ENCODE measurements at regions not wholly inside any gene's neighbourhood (a gene's known extent, or its start where the extent isn't known, plus 50 kb on each side); places are given as distances from the start of the nearest gene placed in this dataset.

DNA sequence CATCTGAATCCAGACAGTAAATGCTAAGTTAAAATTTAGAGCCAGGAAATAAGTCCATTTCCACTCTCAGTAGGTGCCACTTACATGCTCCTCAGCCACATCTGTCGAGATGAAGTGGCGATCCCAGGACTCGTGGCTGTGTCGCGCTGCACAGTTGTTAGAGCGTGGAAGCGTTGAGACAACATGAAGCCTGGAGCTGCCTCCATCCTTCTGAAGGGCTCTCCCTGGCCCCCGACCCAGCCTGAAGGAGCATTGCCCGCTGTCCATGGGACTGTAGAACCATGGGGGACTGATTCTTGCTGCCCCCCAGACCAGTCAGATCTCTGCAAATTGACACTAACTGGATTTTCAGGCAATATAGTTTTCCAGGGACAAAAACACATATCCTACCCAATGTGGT, 58.9 kb downstream of the IRX1 start:
- DNase-seq (ENCODE audit: low read depth in 2 of 2): no peak

DNA sequence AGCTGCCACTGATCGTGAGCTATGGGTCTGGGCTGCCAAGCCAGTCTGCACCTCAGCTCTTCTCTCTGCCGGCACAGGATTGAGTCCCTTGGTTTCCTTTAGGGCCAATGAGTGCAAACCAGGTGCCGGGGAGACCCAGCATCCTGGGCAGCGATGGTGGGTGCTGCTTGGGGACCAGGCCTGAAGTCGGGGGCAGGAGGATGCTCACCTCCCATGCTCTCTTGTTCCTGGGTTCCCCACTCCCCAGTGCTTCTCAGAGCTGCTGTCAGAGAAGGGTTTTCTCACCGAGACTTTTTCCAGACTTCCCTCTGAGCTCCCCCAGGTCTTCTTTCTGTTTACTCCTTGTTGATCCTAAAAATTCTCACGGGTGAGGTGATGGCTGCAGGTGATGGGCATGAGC, 61.2 kb downstream of the IRX1 start:
- DNase-seq (ENCODE audit: low read depth in 2 of 2): no peak

DNA sequence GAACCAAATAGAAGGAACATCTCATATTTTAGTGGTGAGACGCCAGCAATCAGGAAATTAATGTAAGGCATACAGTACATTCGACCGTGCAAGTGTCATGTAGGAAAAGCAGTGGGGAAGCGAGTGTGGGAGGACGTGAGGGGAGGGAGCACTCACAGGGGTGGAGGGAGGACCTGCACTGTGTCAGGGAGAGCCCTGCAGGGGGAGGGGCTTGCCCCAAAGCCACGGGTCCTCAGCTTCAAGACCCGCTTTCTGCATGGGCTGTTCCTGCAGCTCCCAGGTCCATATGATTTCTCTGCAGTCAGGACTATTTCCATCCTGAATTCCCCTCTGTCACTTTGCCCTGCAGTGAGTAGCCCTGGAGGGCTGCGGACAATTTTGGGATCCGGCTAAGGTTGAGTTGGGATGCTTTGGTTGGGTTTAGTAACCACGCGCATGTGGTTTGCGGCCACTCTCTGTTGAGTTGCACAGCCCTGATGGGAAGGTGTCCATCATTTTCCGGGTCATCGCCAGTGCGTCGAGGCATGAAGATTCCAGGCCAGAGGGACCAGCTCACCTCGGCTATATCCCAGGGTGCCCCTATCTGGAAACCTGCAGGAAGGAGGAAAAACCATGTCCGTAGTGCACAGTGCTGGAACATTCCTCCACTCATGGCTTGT, 61.9 kb downstream of the IRX1 start:
- no peak for DNase-seq (ENCODE audit: low read depth in 2 of 2)

GRCh38 chr5:3658929-3659328, 63.3 kb downstream of the IRX1 start:
- no peak for DNase-seq (ENCODE audit: low read depth in 2 of 2)

DNA sequence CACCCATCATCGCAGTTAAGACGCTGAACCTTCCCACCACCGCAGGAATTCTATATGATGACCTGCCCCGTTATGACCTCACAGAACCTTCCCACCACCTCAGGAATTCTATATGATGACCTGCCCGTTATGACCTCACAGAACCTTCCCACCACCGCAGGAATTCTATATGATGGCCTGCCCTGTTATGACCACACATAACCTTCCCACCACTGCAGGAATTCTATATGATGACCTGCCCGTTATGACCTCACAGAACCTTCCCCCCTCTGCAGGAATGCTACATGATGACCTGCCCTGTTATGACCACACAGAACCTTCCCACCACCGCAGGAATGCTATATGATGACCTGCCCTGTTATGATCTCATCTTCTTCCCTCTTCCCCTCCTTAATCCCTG, 64.3 kb downstream of the IRX1 start:
- no peak for DNase-seq (ENCODE audit: low read depth in 2 of 2)

GRCh38 chr5:3660630-3661029, 65.0 kb downstream of the IRX1 start:
- DNase-seq (ENCODE audit: low read depth in 2 of 2): no peak

DNA sequence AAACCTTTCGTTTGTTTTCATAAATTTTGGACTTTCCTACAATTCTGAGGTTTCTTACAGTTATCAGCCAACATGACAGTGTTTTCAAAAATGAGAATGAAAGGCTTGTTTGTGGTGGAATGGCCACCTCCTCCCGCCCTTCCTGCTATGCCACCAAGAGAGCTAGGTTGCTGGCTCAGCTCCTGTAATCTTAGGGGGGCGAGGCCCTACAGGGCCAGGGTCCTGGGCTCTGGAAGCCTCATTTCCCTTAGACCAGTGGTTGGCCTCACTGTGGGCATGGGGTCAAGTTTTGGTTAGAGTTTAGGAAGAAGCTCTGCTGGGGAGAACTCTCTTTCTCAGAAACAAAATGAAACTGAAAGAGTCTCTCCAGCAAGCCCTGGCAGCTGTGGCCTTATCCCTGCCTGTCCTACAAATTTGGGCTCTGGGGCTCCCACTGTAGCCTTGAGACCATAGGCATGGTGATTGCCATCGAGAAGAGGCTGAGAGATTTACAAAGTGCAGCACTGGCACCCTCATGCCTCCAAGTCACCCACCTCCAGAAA, 66.2 kb downstream of the IRX1 start:
- DNase-seq (ENCODE audit: low read depth in 2 of 2): no peak

DNA sequence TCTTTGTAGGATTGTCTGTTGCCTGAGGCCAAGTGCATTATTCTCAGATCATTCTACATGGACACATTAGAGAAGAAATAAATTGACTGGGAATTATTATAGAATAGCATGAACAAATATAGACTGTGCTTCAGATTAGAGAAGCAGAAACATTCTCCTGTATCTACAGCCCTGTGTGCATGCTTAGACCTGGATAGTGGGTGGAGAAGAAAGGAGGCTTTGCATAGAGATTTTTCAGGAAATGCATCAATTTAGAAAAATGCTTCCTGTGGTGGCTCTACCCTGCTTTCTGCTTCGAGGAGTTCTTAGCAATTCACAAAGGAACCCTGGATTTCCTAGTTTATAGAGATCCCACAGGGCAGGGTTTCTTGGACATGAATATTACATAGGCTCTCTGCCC, 66.7 kb downstream of the IRX1 start:
- no peak for DNase-seq (ENCODE audit: low read depth in 2 of 2)

DNA sequence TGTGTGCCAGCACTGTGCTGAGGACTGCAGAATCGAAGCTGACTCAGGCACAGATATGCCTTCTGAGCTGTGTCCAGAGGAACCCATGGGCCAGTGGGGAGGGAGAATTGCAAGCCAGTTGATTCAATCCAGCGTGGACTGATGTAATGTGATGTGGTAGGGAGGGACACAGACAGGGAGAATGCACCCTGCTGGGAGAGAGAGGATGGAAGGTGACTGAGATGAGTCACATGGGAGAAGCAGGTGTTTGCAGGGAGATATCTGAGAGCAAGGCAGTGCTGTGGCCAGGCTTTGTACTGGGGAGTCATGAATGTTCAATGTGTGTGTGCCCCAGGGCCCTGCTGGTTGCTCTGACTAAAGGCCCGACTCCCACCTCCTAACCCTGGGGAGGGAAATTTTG, 75.7 kb downstream of the IRX1 start:
- no peak for DNase-seq (ENCODE audit: low read depth in 2 of 2)

GRCh38 chr5:3678801-3679200, 83.2 kb downstream of the IRX1 start:
- DNase-seq (ENCODE audit: low read depth in 2 of 2): no peak

DNA sequence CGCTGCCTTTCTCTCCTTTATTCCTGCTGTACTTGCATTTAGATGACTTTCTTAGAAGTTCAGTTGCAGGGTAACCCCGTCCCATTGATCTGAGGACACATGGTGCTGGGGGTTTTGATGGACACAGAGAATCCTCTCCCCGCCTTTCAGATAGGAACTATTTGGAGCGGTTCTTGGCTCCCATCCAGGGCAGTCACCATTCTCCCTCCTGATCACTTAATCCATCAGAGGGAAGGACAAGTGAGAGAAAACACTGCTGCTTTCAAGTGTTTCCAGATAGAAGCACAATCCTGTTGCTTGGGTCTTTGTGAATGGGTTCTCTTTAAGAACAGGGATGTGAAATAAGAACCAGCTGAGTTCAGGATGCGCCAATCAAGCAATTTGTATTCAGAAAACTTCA, 85.2 kb downstream of the IRX1 start:
- DNase-seq (ENCODE audit: low read depth in 2 of 2): no peak

GRCh38 chr5:3684118-3684517, 88.5 kb downstream of the IRX1 start:
- DNase-seq (ENCODE audit: low read depth in 2 of 2): no peak

DNA sequence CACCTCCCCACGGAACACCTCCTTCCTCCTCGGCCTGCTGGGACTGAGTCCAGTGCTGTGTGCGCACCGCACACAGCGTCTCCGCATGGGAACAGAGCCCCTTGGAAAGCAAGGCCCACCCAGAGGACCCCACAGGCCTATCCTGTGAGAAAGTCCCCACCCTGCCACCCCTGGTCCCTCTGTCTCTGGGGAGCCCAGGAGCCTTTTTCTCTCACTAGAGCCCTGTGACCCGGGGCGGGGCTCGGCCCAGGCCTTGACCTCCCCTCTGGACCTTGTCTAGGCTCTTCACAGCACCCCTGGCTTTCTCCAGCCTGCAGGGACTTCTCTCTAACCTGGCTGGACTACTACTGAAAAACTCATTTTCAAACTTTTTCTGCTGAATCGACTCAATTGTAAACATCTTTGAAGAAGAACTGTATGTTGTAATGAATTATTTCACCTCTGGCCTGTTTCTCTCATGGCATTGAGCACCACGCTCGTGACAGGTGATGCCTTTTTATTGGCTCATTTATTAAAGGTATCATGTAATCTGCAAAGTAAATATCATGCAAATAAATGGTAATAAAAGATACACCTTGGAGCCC, 89.2 kb downstream of the IRX1 start:
- DNase-seq (ENCODE audit: low read depth in 2 of 2): no peak

GRCh38 chr5:3694819-3695218, 99.2 kb downstream of the IRX1 start:
- DNase-seq (ENCODE audit: low read depth in 2 of 2): no peak

DNA sequence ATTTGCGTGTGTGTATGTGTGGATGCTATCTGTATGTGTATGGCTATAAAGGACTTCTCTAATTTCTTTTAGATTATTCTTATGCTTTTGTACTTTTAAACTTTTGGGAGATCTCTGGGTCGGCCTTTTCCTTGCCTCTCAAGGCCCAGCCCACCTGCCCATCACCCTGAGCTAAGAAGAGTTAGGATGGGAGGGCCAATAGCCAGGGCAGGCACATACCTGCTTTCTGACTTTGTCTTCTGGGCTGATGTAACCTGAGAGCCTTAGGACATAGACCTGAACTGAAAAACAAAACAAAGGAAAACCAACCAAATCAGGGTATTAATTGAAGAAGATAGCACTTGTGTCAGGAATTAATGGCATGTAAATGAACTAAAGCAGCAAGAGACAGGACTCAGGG, 100.2 kb downstream of the IRX1 start:
- DNase-seq (ENCODE audit: low read depth in 2 of 2): no peak

GRCh38 chr5:3698412-3698811, 102.8 kb downstream of the IRX1 start:
- no peak for DNase-seq (ENCODE audit: low read depth in 2 of 2)

- DNase-seq (ENCODE audit: low read depth in 2 of 2): no peak
Observed at GRCh38 chr5:3701694-3702093, 106.1 kb downstream of the IRX1 start.

- DNase-seq (ENCODE audit: low read depth in 2 of 2): no peak
Observed at GRCh38 chr5:3704661-3705060, 109.0 kb downstream of the IRX1 start.

GRCh38 chr5:3709068-3709716, 113.6 kb downstream of the IRX1 start:
- no peak for DNase-seq (ENCODE audit: low read depth in 2 of 2)

DNA sequence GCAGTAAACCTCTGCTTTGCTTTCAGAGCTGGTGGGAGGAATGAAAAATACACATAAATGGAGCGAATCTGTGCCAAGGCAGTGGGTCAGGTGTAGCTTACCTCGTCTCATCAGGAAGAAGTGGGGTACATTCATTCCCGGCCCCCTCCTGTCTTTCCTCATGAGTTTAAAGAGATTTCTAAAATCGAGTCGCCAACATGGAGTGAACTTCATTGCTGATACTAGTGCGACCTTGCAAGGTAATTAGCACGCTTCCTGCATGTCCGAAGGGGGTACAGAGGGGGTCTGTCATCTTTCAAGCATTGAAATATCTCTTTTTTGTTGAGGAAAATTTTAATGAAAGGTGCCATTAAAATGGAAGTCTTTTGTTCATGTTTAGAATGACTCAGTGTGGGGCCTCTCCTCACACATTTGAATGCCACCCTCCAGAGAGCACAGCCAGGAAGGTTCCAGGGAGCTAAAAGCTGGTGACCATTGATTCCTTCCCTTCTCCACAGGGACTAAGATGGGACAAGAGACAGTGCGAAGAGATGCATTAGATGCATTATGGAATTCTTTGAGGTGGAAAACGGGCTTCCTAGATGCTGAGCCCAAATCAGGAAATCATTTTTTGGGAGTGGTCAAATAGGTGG, 114.2 kb downstream of the IRX1 start:
- no peak for DNase-seq (ENCODE audit: low read depth in 2 of 2)

- no peak for DNase-seq (ENCODE audit: low read depth in 2 of 2)
Observed at GRCh38 chr5:3715062-3715461, 119.4 kb downstream of the IRX1 start.

GRCh38 chr5:3729631-3730030, 134.0 kb downstream of the IRX1 start:
- DNase-seq (ENCODE audit: low read depth in 2 of 2): no peak

DNA sequence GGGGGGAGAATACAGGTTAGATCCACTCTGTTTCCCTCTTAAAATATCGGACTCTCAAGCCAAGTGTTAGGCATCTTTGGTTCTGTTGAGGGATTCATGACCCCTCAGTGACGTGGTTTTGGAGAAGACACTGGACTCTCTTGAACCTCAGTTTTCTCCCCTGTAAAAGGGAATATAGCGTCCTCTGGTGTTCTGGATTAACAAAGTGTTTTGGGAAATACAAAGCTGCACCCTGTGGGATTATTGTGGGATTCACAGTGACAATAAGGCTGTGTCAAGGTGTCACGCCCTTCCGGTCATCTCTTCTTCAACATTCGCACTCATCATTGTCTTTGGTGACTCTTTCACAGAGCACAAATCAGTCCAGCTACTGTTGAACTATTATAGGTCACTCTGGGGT, 139.0 kb downstream of the IRX1 start:
- DNase-seq (ENCODE audit: low read depth in 2 of 2): no peak

Measured in stimulated activated CD4-positive, alpha-beta T cell treated with anti-CD3 and anti-CD28 coated beads, Interleukin-1b, Interleukin-23, amount 100 ng/mL, for 1 hour (primary cell).